GM21723 (cell line): ENCODE measurements at regions not wholly inside any gene's neighbourhood (a gene's known extent, or its start where the extent isn't known, plus 50 kb on each side); places are given as distances from the start of the nearest gene placed in this dataset.
A peak's percentile ranks its signal among the peaks of the same experiment; 100 is the strongest.

Experiments used
- ATAC-seq: cut with Tn5 transposase; IDR thresholded peaks from one replicate; pipeline ENCODE4 v1.9.1; 2021; ENCODE audit warnings: mild to moderate bottlenecking, moderate library complexity; ENCODE audit not compliant: unreplicated experiment

DNA sequence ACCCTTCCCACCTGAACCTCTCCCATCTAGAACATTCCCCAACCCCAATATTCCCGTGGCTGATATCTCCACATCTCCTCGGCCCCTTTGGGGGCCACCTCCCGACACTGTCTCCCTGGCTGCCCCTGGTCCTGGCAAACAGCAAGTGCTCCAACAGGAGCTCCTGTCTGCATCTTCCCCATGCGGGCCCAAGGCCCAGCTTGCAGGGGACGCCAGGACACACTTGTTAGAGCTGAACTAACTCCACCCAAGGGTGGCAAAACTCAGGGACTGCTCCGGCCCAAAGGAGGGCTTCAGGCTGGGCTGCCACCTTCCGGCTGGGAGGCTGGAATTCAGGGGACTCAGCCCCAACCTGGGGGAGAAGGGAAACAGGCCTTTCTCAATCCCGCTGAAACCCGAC is 106.6 kb downstream of the NCOR2 start:
- no peak for ATAC-seq

GRCh38 chr12:124459852-124460645 is 107.4 kb downstream of the NCOR2 start:
- ATAC-seq, result no peak

DNA sequence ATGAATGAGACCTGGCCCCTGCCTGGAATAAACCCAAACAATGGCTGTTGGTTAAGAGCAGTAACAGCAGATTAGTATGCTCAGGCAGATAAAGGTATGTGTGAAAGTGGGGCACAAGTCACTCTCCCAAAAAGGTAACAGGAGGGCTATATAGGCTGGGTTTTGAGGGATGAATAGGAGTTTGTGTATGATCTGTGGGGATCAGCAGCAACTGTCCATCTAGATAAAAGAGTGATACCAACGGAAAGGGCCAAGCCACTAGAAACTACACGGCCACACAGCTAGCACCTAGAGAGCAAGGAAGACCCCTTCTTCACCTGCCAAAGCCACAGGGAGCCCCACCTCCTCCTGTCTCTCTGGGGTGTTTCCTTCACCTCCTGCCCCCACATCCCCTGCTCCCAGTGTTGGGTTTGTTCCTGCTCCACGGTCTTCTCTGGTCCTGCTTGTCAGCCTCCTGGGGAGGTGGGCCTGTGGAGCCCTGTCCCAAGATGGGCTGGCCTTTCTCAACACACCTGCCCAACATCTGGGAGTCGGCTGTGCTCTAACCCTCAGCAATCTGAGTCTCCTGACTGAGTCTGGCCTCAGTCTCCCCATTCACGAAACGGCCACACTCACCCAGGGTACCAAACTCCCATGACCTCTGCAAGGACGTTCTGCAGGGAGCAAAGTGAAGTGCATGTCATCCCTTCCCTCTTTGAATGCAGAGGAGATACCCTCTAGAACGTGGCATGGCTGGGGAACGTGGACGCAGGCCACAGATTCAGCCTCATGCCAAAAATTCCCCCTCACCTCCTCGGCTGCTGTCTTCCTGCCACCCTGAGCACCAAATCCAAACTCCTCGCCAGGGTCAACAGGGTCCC is 108.2 kb downstream of the NCOR2 start:
- no peak for ATAC-seq

DNA sequence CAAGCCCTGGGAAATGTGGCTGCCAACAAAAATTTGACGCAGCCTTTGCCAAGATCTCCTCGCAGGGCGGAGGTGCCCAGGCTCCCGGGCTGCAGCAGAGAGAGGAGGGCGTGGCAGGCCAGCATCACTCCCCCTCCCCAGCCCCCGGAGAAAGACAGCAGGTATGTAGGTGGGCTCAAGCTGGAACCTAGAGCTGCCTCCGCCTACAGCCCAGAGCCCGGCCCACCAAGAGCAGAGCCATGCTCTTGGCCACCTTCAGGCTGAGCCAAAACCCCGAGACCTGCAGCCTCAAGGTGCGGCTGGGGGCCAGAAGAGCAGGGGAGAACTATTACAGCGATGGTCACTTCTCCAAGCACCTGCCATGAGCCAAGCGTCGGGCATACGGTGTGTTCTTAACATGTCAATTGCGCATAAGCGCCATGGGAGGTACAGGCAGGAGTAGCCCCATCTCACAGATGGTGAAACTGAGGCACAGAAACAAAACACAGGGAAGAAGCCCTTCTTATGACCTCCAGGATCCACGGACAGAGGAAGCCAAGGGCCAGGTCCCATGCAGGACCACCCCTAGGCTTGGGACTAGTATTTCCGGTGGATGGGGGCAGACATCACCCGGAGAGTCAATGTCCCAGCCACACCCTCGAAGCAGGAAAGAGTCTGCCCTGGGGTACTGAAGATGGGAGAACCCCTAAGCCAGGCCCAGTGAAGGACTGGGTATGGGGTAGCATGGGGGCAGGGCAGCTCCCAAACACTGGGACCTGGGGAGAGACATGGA is 109.0 kb downstream of the NCOR2 start:
- no peak for ATAC-seq

- peak; percentile 29 for ATAC-seq
Measured at GRCh38 chr12:124457287-124458219, 109.9 kb downstream of the NCOR2 start.

GRCh38 chr12:124456652-124457152 is 110.7 kb downstream of the NCOR2 start:
- ATAC-seq, result peak; percentile 25

- no peak for ATAC-seq
Measured at GRCh38 chr12:124456133-124456651, 111.2 kb downstream of the NCOR2 start.

DNA sequence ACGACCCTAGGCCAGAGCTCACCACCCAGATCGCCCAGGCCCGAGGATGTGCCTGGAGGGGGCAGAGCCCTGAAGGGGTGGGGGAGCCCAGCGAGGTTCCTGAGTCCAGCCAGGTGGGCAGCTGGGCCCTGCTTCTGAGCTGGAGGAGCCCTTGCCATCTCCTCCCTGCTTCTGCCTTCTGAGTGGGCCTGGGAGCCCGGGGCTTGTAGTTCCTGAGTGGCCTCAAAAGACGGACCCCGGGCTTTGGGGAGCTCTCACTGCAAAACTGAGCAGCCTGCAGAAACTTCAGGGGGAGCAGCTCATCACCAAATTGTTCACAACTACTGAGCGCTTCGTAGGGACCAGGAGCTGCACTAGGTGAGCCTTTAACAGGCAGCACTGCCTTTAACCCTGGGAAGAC is 112.1 kb downstream of the NCOR2 start:
- no peak for ATAC-seq

DNA sequence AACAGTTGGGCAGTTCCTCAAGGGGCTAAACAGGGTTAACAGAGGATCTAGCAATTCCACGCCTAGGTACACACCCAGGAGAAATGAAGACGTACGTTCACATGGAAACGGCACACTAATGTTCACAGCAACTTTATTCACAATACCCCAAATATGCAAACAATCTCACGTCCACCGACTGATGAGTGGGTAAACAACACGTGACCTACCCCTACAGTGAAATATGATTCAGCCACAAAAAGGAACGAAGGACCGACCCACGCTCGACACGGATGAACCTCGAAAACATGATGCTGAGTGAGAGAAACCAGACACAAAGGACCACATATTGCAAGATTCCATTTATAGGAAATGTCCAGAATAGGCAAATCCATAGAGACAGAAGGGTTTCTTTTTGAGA is 112.7 kb downstream of the NCOR2 start:
- ATAC-seq, result no peak

DNA sequence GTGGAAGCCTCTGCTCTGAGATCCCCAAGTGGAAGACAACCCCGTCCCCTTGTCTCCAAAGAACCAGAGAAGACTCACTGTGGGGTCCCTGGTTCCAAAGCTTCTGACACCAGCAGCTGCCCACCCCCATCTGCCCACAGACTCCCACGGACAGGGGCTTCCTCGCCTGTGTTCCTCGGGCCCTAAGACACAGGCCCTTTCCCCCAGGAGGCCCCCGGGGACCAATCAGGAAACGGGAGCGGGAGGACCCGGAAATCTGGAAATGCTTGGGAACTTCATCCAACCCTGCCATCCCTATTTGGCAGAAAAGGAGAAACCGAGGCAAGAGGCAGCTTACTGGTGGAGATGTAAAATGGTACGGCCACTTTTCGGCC is 113.1 kb downstream of the NCOR2 start:
- no peak for ATAC-seq

GRCh38 chr12:124453419-124454351 is 113.7 kb downstream of the NCOR2 start:
- ATAC-seq, result peak; percentile 76

DNA sequence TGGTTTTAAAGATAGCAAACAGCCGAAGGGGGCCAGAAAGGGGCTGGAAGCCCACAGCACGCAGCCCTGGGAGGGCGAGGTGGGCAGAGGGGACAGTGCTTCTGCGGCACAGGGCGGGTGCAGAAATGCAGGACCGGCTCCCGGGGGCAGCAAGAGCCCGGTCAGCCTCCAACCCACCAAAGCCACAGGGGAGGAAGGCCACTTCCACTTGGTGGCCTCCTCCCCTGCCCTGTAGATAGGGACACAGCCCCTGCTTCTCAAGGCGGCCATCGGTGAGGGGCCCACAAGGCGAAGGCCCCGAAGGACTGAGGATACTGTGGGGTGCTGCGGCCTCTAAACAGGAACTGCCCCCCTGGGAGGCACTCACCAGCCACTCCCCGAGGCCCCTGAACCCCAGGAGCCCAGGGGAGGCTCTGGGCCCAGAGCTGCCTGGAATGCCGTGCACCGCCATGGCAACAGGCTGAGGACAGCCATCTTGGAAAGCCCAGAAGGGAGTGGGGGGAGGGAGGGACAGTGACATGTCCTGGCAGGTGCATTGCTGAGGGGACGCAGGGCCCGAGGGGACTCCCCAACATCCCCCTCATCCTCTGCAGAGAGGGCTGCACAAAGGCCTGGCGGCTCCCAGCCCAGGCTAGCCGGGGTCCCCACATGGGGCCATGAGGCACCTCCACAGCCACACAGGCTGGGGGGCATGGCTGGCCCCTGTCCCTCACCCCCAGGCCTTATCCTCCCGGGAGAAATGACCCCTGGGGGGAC is 114.7 kb downstream of the NCOR2 start:
- ATAC-seq, result no peak

DNA sequence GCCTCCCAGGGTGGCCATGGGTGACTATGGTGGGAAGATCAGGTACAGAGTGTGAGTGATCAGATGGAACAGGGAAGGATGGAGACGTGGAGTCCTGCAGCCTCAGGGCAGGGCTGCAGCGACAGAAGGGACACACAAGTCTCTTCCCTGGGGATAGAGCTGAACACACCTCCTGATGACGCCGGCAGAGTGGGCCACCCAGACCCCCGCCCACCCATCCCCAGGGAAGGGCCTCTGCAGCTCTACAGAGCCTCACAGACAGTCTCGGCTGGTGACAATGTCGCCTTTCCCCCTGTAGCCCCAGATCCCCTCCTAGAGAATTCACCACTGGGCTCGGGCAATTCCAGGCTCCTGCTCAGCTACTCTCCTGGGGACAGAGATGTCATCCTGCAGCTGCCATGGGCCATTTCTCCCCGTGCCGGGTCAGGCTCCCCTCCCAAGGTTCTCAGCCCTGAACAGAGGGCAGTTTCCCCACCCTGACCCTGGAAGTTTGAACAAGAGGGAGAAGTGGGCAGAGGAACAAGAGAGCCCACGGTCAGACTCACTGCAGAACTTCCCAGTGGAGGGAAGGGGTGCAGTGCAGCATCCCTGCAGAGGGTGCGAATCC is 115.7 kb downstream of the NCOR2 start:
- ATAC-seq, result no peak

DNA sequence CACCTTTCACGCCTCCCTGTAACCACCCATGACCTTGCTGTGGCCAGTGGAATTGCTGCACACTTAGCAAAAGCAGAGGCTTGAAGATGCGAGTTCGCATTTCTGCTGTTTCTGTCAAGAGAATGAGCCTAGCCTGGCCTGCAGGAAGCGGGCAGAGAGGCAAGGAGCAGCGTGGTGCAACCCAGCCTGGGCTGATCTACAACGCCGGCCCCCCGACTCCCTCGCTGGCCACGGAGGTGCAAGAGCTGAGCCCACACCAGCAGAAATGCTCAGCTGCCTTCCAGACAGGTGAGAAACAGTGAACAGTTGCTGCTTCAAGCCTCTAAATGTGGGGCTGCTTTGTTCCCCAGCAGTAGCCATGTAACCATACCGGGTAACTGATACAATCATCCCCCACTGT is 116.4 kb downstream of the NCOR2 start:
- no peak for ATAC-seq

GRCh38 chr12:124450376-124450750 is 117.0 kb downstream of the NCOR2 start:
- ATAC-seq, result no peak

DNA sequence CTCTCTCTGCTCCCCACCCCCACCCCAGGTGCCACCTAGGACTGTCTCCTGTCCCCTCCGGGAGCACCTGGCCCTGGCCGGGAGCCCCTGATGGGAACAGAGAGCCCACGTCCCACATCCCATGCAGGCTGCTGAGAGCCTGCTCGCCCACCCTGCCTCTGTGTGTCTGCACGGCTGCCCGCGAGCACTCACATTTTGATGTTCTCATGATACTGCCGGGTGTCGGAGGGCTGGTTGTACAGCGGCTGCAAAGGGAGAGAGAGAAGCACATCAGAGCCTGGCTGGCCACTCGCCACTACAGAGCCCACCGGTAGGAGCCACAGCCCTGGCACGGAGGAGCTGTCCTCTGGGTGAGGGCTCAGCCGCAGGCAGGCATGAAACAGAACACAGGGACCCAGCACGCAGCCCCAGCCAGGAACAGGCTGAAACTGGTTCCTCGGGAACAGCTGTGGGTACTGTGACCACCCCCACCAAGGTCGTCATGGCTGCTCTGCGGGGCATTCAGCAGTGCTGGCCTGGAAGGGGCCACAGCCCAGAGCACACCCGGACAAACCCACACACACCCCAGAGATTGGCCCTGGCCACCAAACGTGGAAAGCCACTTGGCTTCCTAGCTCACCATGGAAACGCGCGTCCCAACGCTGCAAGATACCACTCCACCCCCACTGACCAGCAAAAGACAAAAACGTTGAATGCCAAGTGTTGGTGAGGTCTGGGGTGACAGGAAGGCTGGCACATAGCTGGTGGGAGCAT is 117.6 kb downstream of the NCOR2 start:
- no peak for ATAC-seq
